ENCODE measurements at regions not wholly inside any gene's neighbourhood (a gene's known extent, or its start where the extent isn't known, plus 50 kb on each side); places are given as distances from the start of the nearest gene placed in this dataset.

GRCh38 chr22:47433627-47434026 is 671.2 kb downstream of the TBC1D22A start:
- no peak overlapping the region for H2BK20ac ChIP-seq (ENCODE audit: low read depth, low read length)

More at GRCh38 chr22:47433627-47434026, 671.2 kb downstream of the TBC1D22A start:
- H3K79me1 ChIP-seq (ENCODE audit: low read depth in 1 of 2, low read length in 2 of 2) = no peaks in the 10 kb centered on the region
- H4K91ac ChIP-seq (ENCODE audit: insufficient read depth, low read depth, low read length) = no peak overlapping the region
- WGBS, 2 experiments (ENCODE audit: extremely low coverage in 2 of 2, insufficient read length in 1 of 2) = 80% methylated on average over 4 of the region's 5 CpGs; no CpG with 5 or more reads in 1 of the 2 experiments
- no peak overlapping the region for H2BK15ac ChIP-seq (ENCODE audit: low read depth, low read length)
- no peak overlapping the region for H3K4me3 ChIP-seq (ENCODE audit: insufficient read depth, low read depth, low read length)
- no peak overlapping the region for H2BK5ac ChIP-seq (ENCODE audit: low read depth, low read length, poor library complexity, severe bottlenecking)
- no peaks in the 10 kb centered on the region for H3K9me1 ChIP-seq (ENCODE audit: insufficient read depth, low read length)
- peaks cover 29% of the 10 kb centered on the region for H3K9me3 ChIP-seq (ENCODE audit: control insufficient read depth, insufficient read depth, low read length)
- no peaks in the 10 kb centered on the region for H3K36me3 ChIP-seq (ENCODE audit: control insufficient read depth, insufficient read depth, low read length)
- no peak overlapping the region for H2AFZ ChIP-seq (replicated peaks; ENCODE audit: low read length, poor library complexity)
- no TSS peak for BruUV-seq (replicated peaks)
- DNase-seq = no peak
- no peak overlapping the region for H3K9ac ChIP-seq (ENCODE audit: low read depth, low read length)
- intact Hi-C loops (cut with micrococcal nuclease) (no loop called here), dilution Hi-C loops (cut with HindIII; ENCODE audit: low sequenced_read_pairs, unreplicated experiment) (no loop called here), in situ Hi-C loops (cut with MboI; ENCODE audit: low sequenced_read_pairs) (no loop called here)
- H4K20me1 ChIP-seq (ENCODE audit: insufficient read depth, low read length) = no peaks in the 10 kb centered on the region
- no peak overlapping the region for H4K5ac ChIP-seq (ENCODE audit: low read depth, low read length)
- no peak overlapping the region for H3K18ac ChIP-seq (ENCODE audit: low read depth, low read length)
- H4K8ac ChIP-seq (ENCODE audit: low read depth in 2 of 2, low read length in 2 of 2) = no peak overlapping the region
- ATAC-seq (ENCODE audit: low read depth) = no peak
- ChIA-PET POLR2A (ENCODE audit: unreplicated experiment) (no interaction called here), CTCF (no interaction called here)
- H3K27me3 ChIP-seq (ENCODE audit: control insufficient read depth, insufficient read depth, low read length) = no peaks in the 10 kb centered on the region
- H3K14ac ChIP-seq (replicated peaks; ENCODE audit: low read depth, low read length) = no peak overlapping the region
- no peak overlapping the region for H3K23ac ChIP-seq (ENCODE audit: low read depth, low read length)
- H3K56ac ChIP-seq (ENCODE audit: extremely low read depth, insufficient read depth, low read length) = no peak overlapping the region
- no peak overlapping the region for H3K4me2 ChIP-seq (ENCODE audit: low read depth, low read length)
- no peak overlapping the region for H2BK120ac ChIP-seq (ENCODE audit: low read depth, low read length)
- H2AK9ac ChIP-seq (replicated peaks; ENCODE audit: low read depth, low read length, poor library complexity) = no peak overlapping the region
- H3K27ac ChIP-seq (ENCODE audit: insufficient read depth, low read length) = no peak overlapping the region
- TF ChIP-seq USF2 (IDR thresholded peaks at IDR 0.05; ENCODE audit: low read depth, low read length) (no peak), FOS (IDR thresholded peaks at IDR 0.05; ENCODE audit: low read depth, low read length) (no peak), RAD21 (IDR thresholded peaks at IDR 0.05; ENCODE audit: low read length) (no peak), CHD1 (IDR thresholded peaks at IDR 0.05; ENCODE audit: low read depth, low read length) (no peak), NFE2L2 (IDR thresholded peaks at IDR 0.05; ENCODE audit: low read depth, low read length) (no peak), MAZ (IDR thresholded peaks at IDR 0.05; ENCODE audit: borderline replicate concordance, low read depth, low read length) (no peak), SMC3 (IDR thresholded peaks at IDR 0.05; ENCODE audit: low read depth, low read length) (no peak), POLR2A (IDR thresholded peaks at IDR 0.05; ENCODE audit: low read depth, low read length) (no peak), ELK1 (IDR thresholded peaks at IDR 0.05; ENCODE audit: borderline replicate concordance, low read depth, low read length) (no peak), CEBPB (IDR thresholded peaks at IDR 0.05; ENCODE audit: low read depth, low read length) (no peak), MAFK (IDR thresholded peaks at IDR 0.05; ENCODE audit: low read depth, low read length) (no peak), MXI1 (IDR thresholded peaks at IDR 0.05; ENCODE audit: borderline replicate concordance, low read depth, low read length) (no peak), RFX5 (IDR thresholded peaks at IDR 0.05; ENCODE audit: low read depth, low read length) (no peak), RCOR1 (IDR thresholded peaks at IDR 0.05; ENCODE audit: insufficient replicate concordance, low read length) (no peak), BHLHE40 (IDR thresholded peaks at IDR 0.05; ENCODE audit: low read depth, low read length) (no peak)
- TF ChIP-seq, protein P1, sequence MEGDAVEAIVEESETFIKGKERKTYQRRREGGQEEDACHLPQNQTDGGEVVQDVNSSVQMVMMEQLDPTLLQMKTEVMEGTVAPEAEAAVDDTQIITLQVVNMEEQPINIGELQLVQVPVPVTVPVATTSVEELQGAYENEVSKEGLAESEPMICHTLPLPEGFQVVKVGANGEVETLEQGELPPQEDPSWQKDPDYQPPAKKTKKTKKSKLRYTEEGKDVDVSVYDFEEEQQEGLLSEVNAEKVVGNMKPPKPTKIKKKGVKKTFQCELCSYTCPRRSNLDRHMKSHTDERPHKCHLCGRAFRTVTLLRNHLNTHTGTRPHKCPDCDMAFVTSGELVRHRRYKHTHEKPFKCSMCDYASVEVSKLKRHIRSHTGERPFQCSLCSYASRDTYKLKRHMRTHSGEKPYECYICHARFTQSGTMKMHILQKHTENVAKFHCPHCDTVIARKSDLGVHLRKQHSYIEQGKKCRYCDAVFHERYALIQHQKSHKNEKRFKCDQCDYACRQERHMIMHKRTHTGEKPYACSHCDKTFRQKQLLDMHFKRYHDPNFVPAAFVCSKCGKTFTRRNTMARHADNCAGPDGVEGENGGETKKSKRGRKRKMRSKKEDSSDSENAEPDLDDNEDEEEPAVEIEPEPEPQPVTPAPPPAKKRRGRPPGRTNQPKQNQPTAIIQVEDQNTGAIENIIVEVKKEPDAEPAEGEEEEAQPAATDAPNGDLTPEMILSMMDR (conservative IDR thresholded peaks at IDR 0.05; ENCODE audit: low read depth, low read length) = no peak
- no peak overlapping the region for H2AK5ac ChIP-seq (ENCODE audit: low read depth, low read length)
- H3K4ac ChIP-seq (ENCODE audit: low read depth, low read length) = no peak overlapping the region
- H3K4me1 ChIP-seq (ENCODE audit: control insufficient read depth, insufficient read depth, low read length) = no peaks in the 10 kb centered on the region

All from IMR-90 (cell line).